ENCODE measurements at regions not wholly inside any gene's neighbourhood (a gene's known extent, or its start where the extent isn't known, plus 50 kb on each side); places are given as distances from the start of the nearest gene placed in this dataset.

GRCh38 chr1:213656503-213656902 lies 331.3 kb upstream of the PROX1 start:
- FAIRE-seq, result no peak
- H3K9me3 ChIP-seq (ENCODE audit: control insufficient read depth, low read depth, low read length), result no peaks in the 10 kb centered on the region

GRCh38 chr1:213657013-213657412 lies 330.8 kb upstream of the PROX1 start:
- Histone ChIP-seq H3K9me3 (ENCODE audit: control insufficient read depth, low read depth, low read length) (no peaks in the 10 kb centered on the region), H3K36me3 (ENCODE audit: control insufficient read depth in 2 of 2, extremely low read depth in 1 of 2, insufficient read depth in 2 of 2, low read length in 2 of 2) (no peaks in the 10 kb centered on the region), H3K27ac (ENCODE audit: control insufficient read depth, insufficient read depth, low read length) (no peak overlapping the region), H3K27me3 (ENCODE audit: control insufficient read depth, extremely low read depth, insufficient read depth, low read length) (no peaks in the 10 kb centered on the region), H3K4me2 (ENCODE audit: control insufficient read depth, extremely low read depth, insufficient read depth, low read depth, low read length) (no peak overlapping the region), H3K9me1 (ENCODE audit: control insufficient read depth, extremely low read depth, insufficient read depth, low read length) (no peaks in the 10 kb centered on the region), H2AFZ (ENCODE audit: control insufficient read depth, low read length) (no peak overlapping the region), H3K79me2 (ENCODE audit: control insufficient read depth, insufficient read depth, low read length) (no peaks in the 10 kb centered on the region), H3K4me3 (ENCODE audit: control insufficient read depth in 2 of 3, extremely low read depth in 1 of 3, insufficient read depth in 2 of 3, low read depth in 1 of 3, low read length in 3 of 3) (no peak overlapping the region), H4K20me1 (ENCODE audit: control insufficient read depth, extremely low read depth, insufficient read depth, low read length) (no peaks in the 10 kb centered on the region), H3K4me1 (ENCODE audit: control insufficient read depth, extremely low read depth, insufficient read depth, low read length) (peaks cover 7% of the 10 kb centered on the region), H3K9ac (ENCODE audit: control insufficient read depth, extremely low read depth, insufficient read depth, low read length) (no peak overlapping the region)
- FAIRE-seq (no peak), DNase-seq (ENCODE audit: low read depth, low spot score) (no peak)
- TF ChIP-seq CTCF (optimal IDR thresholded peaks at IDR 0.05 in 1 of 3, IDR thresholded peaks at IDR 0.05 in 1 of 3, conservative IDR thresholded peaks at IDR 0.05 in 1 of 3; ENCODE audit: extremely low read depth in 1 of 3, insufficient read depth in 2 of 3, low read length in 3 of 3) (no peak), EZH2 (IDR thresholded peaks at IDR 0.05; ENCODE audit: low read length) (no peak)
- dilution Hi-C loops (cut with MboI; ENCODE audit: extremely low pct_ligation_motif_present, low sequenced_read_pairs), result no loop called here

More at GRCh38 chr1:213656503-213656902, 331.3 kb upstream of the PROX1 start:
- H3K27me3 ChIP-seq (ENCODE audit: control insufficient read depth, extremely low read depth, insufficient read depth, low read length), result no peaks in the 10 kb centered on the region
- H4K20me1 ChIP-seq (ENCODE audit: control insufficient read depth, extremely low read depth, insufficient read depth, low read length), result no peaks in the 10 kb centered on the region
- no peak overlapping the region for H3K4me3 ChIP-seq (ENCODE audit: control insufficient read depth in 2 of 3, extremely low read depth in 1 of 3, insufficient read depth in 2 of 3, low read depth in 1 of 3, low read length in 3 of 3)
- peaks cover 7% of the 10 kb centered on the region for H3K4me1 ChIP-seq (ENCODE audit: control insufficient read depth, extremely low read depth, insufficient read depth, low read length)
- no peak overlapping the region for H3K9ac ChIP-seq (ENCODE audit: control insufficient read depth, extremely low read depth, insufficient read depth, low read length)
- H3K4me2 ChIP-seq (ENCODE audit: control insufficient read depth, extremely low read depth, insufficient read depth, low read depth, low read length), result no peak overlapping the region
- no peak for DNase-seq (ENCODE audit: low read depth, low spot score)
- no peak overlapping the region for H3K27ac ChIP-seq (ENCODE audit: control insufficient read depth, insufficient read depth, low read length)
- no peaks in the 10 kb centered on the region for H3K9me1 ChIP-seq (ENCODE audit: control insufficient read depth, extremely low read depth, insufficient read depth, low read length)
- no peak overlapping the region for H2AFZ ChIP-seq (ENCODE audit: control insufficient read depth, low read length)
- no peaks in the 10 kb centered on the region for H3K79me2 ChIP-seq (ENCODE audit: control insufficient read depth, insufficient read depth, low read length)
- dilution Hi-C loops (cut with MboI; ENCODE audit: extremely low pct_ligation_motif_present, low sequenced_read_pairs), result no loop called here
- no peaks in the 10 kb centered on the region for H3K36me3 ChIP-seq (ENCODE audit: control insufficient read depth in 2 of 2, extremely low read depth in 1 of 2, insufficient read depth in 2 of 2, low read length in 2 of 2)
- TF ChIP-seq EZH2 (IDR thresholded peaks at IDR 0.05; ENCODE audit: low read length), result no peak
- no peak for TF ChIP-seq CTCF (optimal IDR thresholded peaks at IDR 0.05 in 1 of 3, IDR thresholded peaks at IDR 0.05 in 1 of 3, conservative IDR thresholded peaks at IDR 0.05 in 1 of 3; ENCODE audit: extremely low read depth in 1 of 3, insufficient read depth in 2 of 3, low read length in 3 of 3)
